Ecto neural progenitor cell (in vitro differentiated cells): ENCODE measurements at regions not wholly inside any gene's neighbourhood (a gene's known extent, or its start where the extent isn't known, plus 50 kb on each side); places are given as distances from the start of the nearest gene placed in this dataset.

Source experiments
- DNase-seq: peaks from one replicate; pipeline ENCODE4 v3.0.0-alpha.2; 2018; ENCODE audit warnings: low spot score

DNA sequence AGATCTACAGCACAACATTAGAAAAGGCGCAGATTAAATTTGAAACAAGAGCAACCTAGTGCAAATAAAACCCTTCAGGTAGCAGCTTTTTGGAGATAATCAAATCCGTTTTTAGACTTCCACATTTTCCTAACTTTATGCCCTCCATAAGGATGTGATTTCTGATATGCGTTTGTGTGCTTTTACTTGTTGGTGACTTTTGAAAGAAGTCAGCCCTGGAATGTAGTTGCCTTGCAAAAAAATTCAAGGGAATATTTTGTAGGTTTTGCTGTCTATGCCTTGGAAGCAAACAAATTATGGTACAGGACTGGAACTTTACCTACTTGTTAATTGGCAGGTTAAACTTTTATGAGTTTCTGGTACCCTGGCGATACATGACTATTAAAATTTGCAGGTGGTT, 86.7 kb upstream of the HDAC9 start:
- DNase-seq, result no peak

DNA sequence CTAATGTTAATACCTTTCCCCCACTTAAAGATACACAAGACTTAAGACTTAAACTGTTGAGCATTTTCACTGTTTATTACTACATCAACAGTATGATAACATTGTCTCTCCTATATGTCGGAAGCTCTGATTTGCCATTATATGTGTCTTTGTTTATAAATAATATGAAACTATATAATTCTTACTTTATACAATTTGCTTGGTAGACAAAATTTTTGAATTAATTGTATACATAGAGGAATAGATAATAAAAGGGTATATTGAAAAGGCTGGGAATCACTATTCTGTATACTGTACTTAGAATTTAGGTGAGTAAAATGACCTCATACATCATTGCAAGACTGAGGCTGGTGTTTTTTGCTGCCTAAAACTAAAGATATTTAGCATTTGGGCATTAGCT, 82.1 kb upstream of the HDAC9 start:
- no peak for DNase-seq

GRCh38 chr7:18414885-18415284, 80.7 kb upstream of the HDAC9 start:
- no peak for DNase-seq

DNA sequence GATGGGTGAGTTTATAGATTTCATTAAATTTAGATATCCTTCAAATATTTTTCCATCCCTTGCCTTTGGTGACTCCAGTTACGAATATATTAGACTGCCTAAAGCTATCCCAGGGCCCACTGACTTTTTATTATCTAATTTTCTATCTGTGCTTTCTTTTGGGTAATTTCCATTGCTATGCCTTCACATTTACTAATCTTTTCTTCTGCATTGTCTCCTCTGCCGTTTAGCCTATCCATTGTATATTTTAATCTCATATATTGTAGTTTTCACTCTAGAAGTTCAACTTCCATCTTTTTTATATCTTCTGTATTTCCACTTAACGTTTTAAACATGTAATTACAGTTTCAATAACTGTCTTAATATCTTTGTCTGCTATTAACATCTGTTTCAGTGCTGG, 78.6 kb upstream of the HDAC9 start:
- no peak for DNase-seq

DNA sequence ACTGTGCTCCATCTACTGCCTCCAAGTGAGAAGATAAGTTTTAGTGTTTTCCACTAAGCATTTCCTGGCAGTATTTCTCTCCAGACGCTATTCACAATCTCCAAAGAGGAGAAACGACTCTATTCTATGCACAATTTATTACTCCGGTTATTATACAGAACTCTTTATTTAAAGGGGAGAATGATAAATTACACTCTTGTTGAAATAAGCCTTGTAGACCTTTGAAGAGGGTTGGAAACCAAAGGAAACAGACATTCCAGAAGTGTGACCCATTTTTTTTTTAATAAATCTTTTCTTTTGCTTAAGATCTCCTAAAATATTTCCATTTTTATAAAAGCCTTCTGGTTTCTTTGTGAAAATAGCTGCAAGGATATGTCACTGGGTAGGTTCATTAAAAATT, 76.1 kb upstream of the HDAC9 start:
- DNase-seq, result no peak

- no peak for DNase-seq
Observed at GRCh38 chr7:18420108-18420507, 75.4 kb upstream of the HDAC9 start.

DNA sequence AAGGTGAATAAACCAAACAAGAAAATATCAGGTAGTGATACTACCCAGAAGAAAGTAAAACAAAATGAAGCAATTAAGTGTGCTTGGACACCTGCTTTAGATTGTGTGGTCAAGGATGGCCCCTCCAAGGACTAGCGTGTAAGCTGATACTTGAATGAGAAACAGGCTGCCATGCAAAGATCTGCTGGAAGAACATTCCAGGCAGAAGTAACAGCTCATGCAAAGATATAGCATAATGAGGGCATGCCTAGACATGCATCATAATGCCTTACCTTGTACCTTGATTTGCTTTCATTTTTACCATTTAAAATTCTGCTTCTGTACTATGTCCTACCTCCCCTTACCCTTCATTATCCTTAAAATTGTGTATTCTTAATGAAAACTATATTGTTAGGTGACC, 74.8 kb upstream of the HDAC9 start:
- no peak for DNase-seq

- peak; percentile 58 for DNase-seq
Observed at GRCh38 chr7:18421297-18422002, 74.1 kb upstream of the HDAC9 start.

- DNase-seq, result no peak
Observed at GRCh38 chr7:18425227-18425626, 70.3 kb upstream of the HDAC9 start.

DNA sequence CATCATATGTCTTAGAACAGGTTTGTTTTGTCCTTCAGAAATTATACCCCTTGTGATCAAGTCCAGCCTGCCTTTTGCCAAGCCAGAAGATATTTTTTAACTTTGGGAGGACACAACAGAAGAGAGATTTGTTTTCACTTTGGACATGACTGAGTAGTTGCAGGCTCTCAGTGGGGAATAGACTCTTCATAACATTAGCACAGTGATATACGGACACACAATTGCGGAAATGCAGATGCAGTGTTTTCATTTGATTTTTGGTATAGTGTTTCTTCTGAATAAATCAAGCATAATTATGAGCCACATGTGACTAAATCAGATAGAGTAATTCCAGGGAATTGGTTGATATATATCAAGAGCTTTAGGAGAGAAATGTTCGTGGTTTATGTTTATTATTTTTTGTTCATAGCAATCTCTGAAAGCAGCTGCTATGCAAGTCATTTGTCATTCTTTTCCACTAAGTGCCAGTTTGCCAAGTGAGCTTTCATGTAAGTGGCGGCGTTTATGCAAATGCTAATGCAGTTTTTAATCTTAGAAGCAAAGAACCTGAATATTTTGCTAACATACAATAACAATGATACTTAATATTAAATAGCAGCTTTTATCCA, 69.6 kb upstream of the HDAC9 start:
- DNase-seq, result no peak

DNA sequence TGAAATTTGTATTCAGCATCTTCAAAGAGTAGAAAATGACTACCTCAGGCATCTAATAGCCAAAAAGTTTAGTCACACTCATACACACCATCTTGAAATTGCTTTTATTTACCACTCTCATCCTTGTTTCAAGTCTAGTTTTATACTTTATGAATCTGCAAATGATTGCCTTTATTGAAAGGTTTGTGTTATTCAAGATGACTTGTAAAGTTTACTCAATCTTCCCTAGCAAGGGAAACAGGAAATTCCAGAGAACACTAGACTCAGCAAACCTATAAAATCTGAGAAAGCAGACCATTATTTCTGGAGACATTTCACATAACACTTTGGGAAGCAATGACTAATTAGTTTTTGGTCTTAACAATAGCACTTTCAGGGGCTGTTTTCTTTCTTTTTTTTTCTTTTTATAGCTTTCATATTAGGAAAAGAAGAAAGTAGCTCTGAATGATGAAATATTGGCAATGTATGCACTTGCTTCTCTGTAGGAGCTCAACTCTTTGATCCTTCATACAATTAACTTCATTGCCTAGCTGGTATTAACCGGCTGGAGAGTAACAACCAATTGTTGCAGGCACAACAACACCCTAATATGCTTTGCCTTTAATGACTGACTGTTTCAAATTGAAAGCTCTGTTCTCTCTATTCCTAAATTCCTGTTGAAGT, 68.9 kb upstream of the HDAC9 start:
- DNase-seq, result no peak

DNA sequence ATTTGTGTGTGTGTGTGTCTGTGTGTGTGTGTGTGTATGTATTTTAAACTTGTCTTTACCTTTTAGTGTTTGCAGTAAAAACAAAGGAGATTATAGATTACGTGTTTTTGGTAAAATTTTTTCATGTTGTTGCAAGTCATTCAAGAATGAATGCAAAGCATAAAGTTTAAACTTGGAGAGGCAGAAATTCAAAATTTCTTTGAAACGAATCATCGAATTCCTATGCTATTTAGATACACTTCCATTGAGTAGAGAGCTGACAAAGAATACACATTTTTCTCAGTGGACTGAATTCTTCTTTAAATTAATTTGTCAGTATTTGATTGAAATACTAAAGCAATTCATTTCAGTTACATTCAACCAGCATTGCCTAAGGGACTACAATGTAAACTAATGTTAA, 66.0 kb upstream of the HDAC9 start:
- DNase-seq, result no peak

GRCh38 chr7:18430810-18431209, 64.7 kb upstream of the HDAC9 start:
- DNase-seq, result no peak

GRCh38 chr7:18434171-18434570, 61.4 kb upstream of the HDAC9 start:
- DNase-seq, result no peak

DNA sequence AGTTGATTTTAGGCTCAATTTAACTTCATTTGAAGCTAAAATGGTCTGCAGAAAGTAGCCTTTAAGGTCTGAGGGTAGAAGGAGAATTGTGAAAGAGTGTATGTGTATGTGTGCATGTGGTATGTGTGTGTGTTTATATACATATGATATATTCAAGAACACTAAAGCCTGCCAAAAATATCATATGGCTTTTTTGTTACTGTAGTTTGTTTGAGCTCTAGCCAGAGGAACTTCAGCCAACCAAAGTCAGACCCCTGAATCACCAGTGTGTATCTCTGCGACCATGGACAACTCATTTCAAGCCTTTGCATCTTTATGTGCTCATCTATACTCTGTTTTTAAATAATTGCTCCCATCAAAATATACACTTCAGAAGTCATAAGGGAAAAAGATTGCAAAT, 58.4 kb upstream of the HDAC9 start:
- no peak for DNase-seq

GRCh38 chr7:18440934-18441333, 54.6 kb upstream of the HDAC9 start:
- no peak for DNase-seq

DNA sequence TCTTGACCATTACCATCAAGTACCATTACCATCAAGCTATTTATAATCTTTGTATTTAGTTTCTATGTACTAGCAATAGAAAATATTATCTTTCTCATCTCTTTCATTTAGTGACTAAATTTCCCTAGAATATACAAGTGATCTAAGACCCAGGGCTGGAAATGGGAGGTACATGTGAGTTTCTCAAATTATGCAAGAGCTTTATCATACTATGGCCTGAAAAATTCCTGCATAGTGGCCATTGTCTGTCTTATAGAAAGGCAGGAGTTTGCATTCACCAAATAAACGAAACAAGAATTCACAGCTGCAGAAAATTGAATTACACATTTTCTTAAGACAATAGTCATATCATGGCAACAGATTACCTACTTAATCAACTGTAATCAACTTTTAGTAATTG, 50.7 kb upstream of the HDAC9 start:
- no peak for DNase-seq

- no peak for DNase-seq
Observed at GRCh38 chr7:18445483-18445882, 50.1 kb upstream of the HDAC9 start.
